Mucosa of descending colon (tissue), 3 donors: ENCODE measurements at regions not wholly inside any gene's neighbourhood (a gene's known extent, or its start where the extent isn't known, plus 50 kb on each side); places are given as distances from the start of the nearest gene placed in this dataset.
"Not testable (repeated sequence)": the region's sequence is repeated elsewhere in the genome, so short reads cannot be mapped to it uniquely, and the experiment has no call there.

Experiments used
- ATAC-seq: fragments of 200-7000 bp; cut with Tn5 transposase; one replicate; pipeline ENCODE4 v1.9.1; 2020; ENCODE audit warnings: mild to moderate bottlenecking, moderate library complexity
- DNase-seq, 3 donors: peaks; one replicate each; pipeline ENCODE4 v3.0.0-alpha.2; 2020
- H3K36me3 ChIP-seq: fragments of 200-600 bp; one replicate; pipeline ENCODE4 v1.8.0; 2021; ENCODE audit warnings: low read depth, mild to moderate bottlenecking
- H3K4me1 ChIP-seq: fragments of 200-600 bp; one replicate; pipeline ENCODE4 v1.8.0; 2021; ENCODE audit warnings: low read depth, mild to moderate bottlenecking
- H3K4me3 ChIP-seq: fragments of 200-600 bp; one replicate; pipeline ENCODE4 v1.8.0; 2021; ENCODE audit warnings: mild to moderate bottlenecking
- H3K9me3 ChIP-seq: fragments of 200-600 bp; one replicate; pipeline ENCODE4 v1.8.0; 2021; ENCODE audit warnings: mild to moderate bottlenecking
- CTCF ChIP-seq: fragments of 200-600 bp; IDR thresholded peaks from one replicate; pipeline ENCODE4 v1.8.0; 2022; ENCODE audit warnings: antibody characterized with exemption, mild to moderate bottlenecking
- intact Hi-C, 2 donors: fragments of 100-400 bp; cut with DNase I in 1 of 2; cut with micrococcal nuclease in 1 of 2; formaldehyde crosslinking; loops; one replicate each; pipeline versions ENCODE4 v1.11.0 to v1.11.1; 2022; cut with DNase I, micrococcal nuclease
- donor health status: DM: no; HTN: no; CAD: no; lungs with moderate emphysema.
- donor health status: DM: no; HTN: no; CAD: no.
- donor health status: DM: no; HTN: yes; CAD: no.

GRCh38 chr4:123676071-123676889 is 279.7 kb downstream of the SPRY1 start:
- intact Hi-C loops = no loop called here
- Histone ChIP-seq H3K9me3 (no peaks in the 10 kb centered on the region), H3K4me1 (peaks cover 6% of the 10 kb centered on the region), H3K4me3 (no peak overlapping the region), H3K36me3 (no peaks in the 10 kb centered on the region)
- ATAC-seq (no peak), DNase-seq (no peak)
- TF ChIP-seq CTCF = no peak

GRCh38 chr4:123676890-123677229 is 280.3 kb downstream of the SPRY1 start:
- ATAC-seq = no peak
- no peak for DNase-seq
- Histone ChIP-seq H3K4me3 (no peak overlapping the region), H3K4me1 (peaks cover 6% of the 10 kb centered on the region), H3K36me3 (no peaks in the 10 kb centered on the region), H3K9me3 (no peaks in the 10 kb centered on the region)
- intact Hi-C loops = no loop called here
- TF ChIP-seq CTCF = no peak

- ATAC-seq (no peak), DNase-seq (no peak)
- TF ChIP-seq CTCF = no peak
- Histone ChIP-seq H3K4me1 (no peaks in the 10 kb centered on the region), H3K4me3 (no peak overlapping the region), H3K36me3 (no peaks in the 10 kb centered on the region), H3K9me3 (no peaks in the 10 kb centered on the region)
- intact Hi-C loops = no loop called here
These were observed 286.3 kb downstream of the SPRY1 start for GRCh38 chr4:123682931-123683330.

GRCh38 chr4:123684937-123685336 is 288.3 kb downstream of the SPRY1 start:
- H3K4me1 ChIP-seq, H3K9me3 ChIP-seq, H3K36me3 ChIP-seq, H3K4me3 ChIP-seq, DNase-seq, intact Hi-C loops, ATAC-seq: not testable (repeated sequence)

GRCh38 chr4:123695531-123695930 is 298.9 kb downstream of the SPRY1 start:
- ATAC-seq, intact Hi-C loops, H3K36me3 ChIP-seq, H3K4me3 ChIP-seq, DNase-seq, H3K4me1 ChIP-seq, H3K9me3 ChIP-seq: not testable (repeated sequence)

- no peak overlapping the region for H3K4me3 ChIP-seq
- intact Hi-C loops = no loop called here
- no peaks in the 10 kb centered on the region for H3K9me3 ChIP-seq
- H3K36me3 ChIP-seq = no peaks in the 10 kb centered on the region
- TF ChIP-seq CTCF = no peak
- H3K4me1 ChIP-seq = no peaks in the 10 kb centered on the region
- ATAC-seq (no peak), DNase-seq (no peak)
These were observed 300.1 kb downstream of the SPRY1 start for GRCh38 chr4:123696687-123697086.

GRCh38 chr4:123698556-123698955 is 302.0 kb downstream of the SPRY1 start:
- ATAC-seq (no peak), DNase-seq (no peak)
- no peaks in the 10 kb centered on the region for H3K4me1 ChIP-seq
- H3K9me3 ChIP-seq = peaks cover 2% of the 10 kb centered on the region
- H3K4me3 ChIP-seq = no peak overlapping the region
- no peaks in the 10 kb centered on the region for H3K36me3 ChIP-seq
- intact Hi-C loops = no loop called here
- TF ChIP-seq CTCF = no peak
